K562 (cell line): ENCODE measurements at regions not wholly inside any gene's neighbourhood (a gene's known extent, or its start where the extent isn't known, plus 50 kb on each side); places are given as distances from the start of the nearest gene placed in this dataset.

Source experiments
- FOXK1 ChIP-seq: sonication (generic); formaldehyde crosslinking; IDR thresholded peaks from 2 replicates; pipeline ENCODE4 v1.8.0; 2022; ENCODE audit warnings: missing genetic modification reagents, mild to moderate bottlenecking, borderline replicate concordance
- KLF16 ChIP-seq: IDR thresholded peaks from 2 replicates; pipeline ENCODE4 v1.6.1; 2016; ENCODE audit warnings: antibody characterized with exemption
- MAFK ChIP-seq: IDR thresholded peaks from 2 replicates; pipeline ENCODE4 v1.6.1; 2011; ENCODE audit warnings: low read length, improper control_type of control experiment
- MECOM ChIP-seq: fragments of 250-450 bp; sonication (Bioruptor Pico); IDR thresholded peaks from 2 replicates; pipeline ENCODE4 v1.8.0; 2022; ENCODE audit warnings: inconsistent platforms
- MYNN ChIP-seq, 2 experiments: sonication (generic); formaldehyde crosslinking in 1 of 2; IDR thresholded peaks; 2 replicates each; pipeline versions ENCODE4 v1.5.0 to v1.6.1; 2016 to 2020; ENCODE audit warnings: antibody characterized with exemption in 1 of 2, missing genetic modification reagents in 1 of 2
- NEUROD1 ChIP-seq: fragments of 150-350 bp; IDR thresholded peaks from 2 replicates; pipeline ENCODE4 v1.6.1; 2014; ENCODE audit warnings: borderline replicate concordance, low read length, low read depth; ENCODE audit not compliant: partially characterized antibody
- STAT6 ChIP-seq: sonication (generic); formaldehyde crosslinking; IDR thresholded peaks from 2 replicates; pipeline ENCODE4 v1.8.1; 2023; ENCODE audit warnings: mild to moderate bottlenecking, missing genetic modification reagents
- YY1 ChIP-seq, 3 experiments: IDR thresholded peaks; 2 replicates each; pipeline ENCODE4 v1.6.1; 2011; ENCODE audit warnings: low read length in 2 of 3, mild to moderate bottlenecking in 2 of 3, moderate library complexity in 2 of 3, borderline replicate concordance in 1 of 3, control low read depth in 1 of 3, low read depth in 1 of 3; ENCODE audit not compliant: insufficient read depth in 3 of 3, insufficient replicate concordance in 2 of 3, control insufficient read depth in 1 of 3, insufficient read length in 1 of 3; ENCODE audit errors: extremely low read depth in 1 of 3
- TF ChIP-seq, protein P1 (sequence below), 3 experiments: IDR thresholded peaks in 2 of 3; conservative IDR thresholded peaks in 1 of 3; 2 replicates each; pipeline ENCODE4 v1.5.1; 2011 to 2012; ENCODE audit warnings: low read length in 3 of 3, mild to moderate bottlenecking in 3 of 3, control low read depth in 2 of 3, improper control_type of control experiment in 1 of 3, inconsistent platforms in 1 of 3, low read depth in 1 of 3, mixed read lengths in 1 of 3, moderate library complexity in 1 of 3; ENCODE audit not compliant: insufficient read depth in 2 of 3

DNA sequence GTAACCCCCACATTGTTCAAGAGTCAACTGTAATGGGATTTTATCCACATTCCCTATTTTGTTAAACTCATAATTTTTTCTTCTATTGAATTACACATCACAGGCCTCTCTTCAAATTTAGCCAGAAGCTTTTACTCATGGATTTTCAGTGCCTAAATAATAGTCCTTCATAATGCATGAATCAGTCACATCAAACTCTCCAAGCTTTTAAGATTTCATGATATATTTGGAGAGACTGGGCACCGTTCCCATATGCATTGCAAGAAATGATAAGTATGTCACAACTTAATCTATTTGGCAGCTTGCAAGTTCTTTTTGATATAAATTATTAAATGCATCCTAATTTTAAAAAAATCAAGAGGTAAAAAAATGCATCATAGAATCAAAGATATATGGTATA, 465.9 kb downstream of the DMAC1 start:
- TF ChIP-seq MAFK, result no peak
- no peak for TF ChIP-seq STAT6 (CRISPR knock-in tag)
- no peak for TF ChIP-seq YY1 (IDR thresholded peaks at IDR 0.05; ENCODE audit: borderline replicate concordance in 1 of 3, control insufficient read depth in 1 of 3, extremely low read depth in 1 of 3, insufficient read depth in 3 of 3, insufficient read length in 1 of 3, insufficient replicate concordance in 2 of 3, low read depth in 1 of 3, low read length in 2 of 3)
- no peak for TF ChIP-seq MECOM (CRISPR knock-in tag)
- no peak for TF ChIP-seq NEUROD1
- TF ChIP-seq MYNN (IDR thresholded peaks at IDR 0.05), result no peak
- no peak for TF ChIP-seq MYNN (CRISPR knock-in tag; IDR thresholded peaks at IDR 0.05)
- no peak for TF ChIP-seq KLF16
- TF ChIP-seq, protein P1, sequence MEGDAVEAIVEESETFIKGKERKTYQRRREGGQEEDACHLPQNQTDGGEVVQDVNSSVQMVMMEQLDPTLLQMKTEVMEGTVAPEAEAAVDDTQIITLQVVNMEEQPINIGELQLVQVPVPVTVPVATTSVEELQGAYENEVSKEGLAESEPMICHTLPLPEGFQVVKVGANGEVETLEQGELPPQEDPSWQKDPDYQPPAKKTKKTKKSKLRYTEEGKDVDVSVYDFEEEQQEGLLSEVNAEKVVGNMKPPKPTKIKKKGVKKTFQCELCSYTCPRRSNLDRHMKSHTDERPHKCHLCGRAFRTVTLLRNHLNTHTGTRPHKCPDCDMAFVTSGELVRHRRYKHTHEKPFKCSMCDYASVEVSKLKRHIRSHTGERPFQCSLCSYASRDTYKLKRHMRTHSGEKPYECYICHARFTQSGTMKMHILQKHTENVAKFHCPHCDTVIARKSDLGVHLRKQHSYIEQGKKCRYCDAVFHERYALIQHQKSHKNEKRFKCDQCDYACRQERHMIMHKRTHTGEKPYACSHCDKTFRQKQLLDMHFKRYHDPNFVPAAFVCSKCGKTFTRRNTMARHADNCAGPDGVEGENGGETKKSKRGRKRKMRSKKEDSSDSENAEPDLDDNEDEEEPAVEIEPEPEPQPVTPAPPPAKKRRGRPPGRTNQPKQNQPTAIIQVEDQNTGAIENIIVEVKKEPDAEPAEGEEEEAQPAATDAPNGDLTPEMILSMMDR (IDR thresholded peaks at IDR 0.05 in 2 of 3, conservative IDR thresholded peaks at IDR 0.05 in 1 of 3; ENCODE audit: insufficient read depth in 2 of 3, low read depth in 1 of 3, low read length in 3 of 3), result no peak
- TF ChIP-seq FOXK1 (CRISPR knock-in tag), result no peak
